Suprapubic skin (tissue), 4 donors: ENCODE measurements at regions not wholly inside any gene's neighbourhood (a gene's known extent, or its start where the extent isn't known, plus 50 kb on each side); places are given as distances from the start of the nearest gene placed in this dataset.

Experiments
- DNase-seq, 2 donors: peaks; one replicate each; pipeline ENCODE4 v3.0.0-alpha.2; 2019; ENCODE audit warnings: low spot score in 2 of 2
- H3K27ac ChIP-seq: fragments of 200-600 bp; sonication (generic); one replicate; pipeline ENCODE4 v1.5.1; 2019
- H3K27me3 ChIP-seq: fragments of 200-600 bp; sonication (generic); one replicate; pipeline ENCODE4 v1.5.1; 2019
- H3K36me3 ChIP-seq: fragments of 200-600 bp; sonication (generic); one replicate; pipeline ENCODE4 v1.5.1; 2019
- H3K4me1 ChIP-seq: fragments of 200-600 bp; sonication (generic); one replicate; pipeline ENCODE4 v1.5.1; 2019
- H3K4me3 ChIP-seq: fragments of 200-600 bp; sonication (generic); one replicate; pipeline ENCODE4 v1.5.1; 2019; ENCODE audit warnings: mild to moderate bottlenecking
- H3K9me3 ChIP-seq: fragments of 200-600 bp; sonication (generic); one replicate; pipeline ENCODE4 v1.5.1; 2019
- EP300 ChIP-seq: sonication (generic); formaldehyde crosslinking; IDR thresholded peaks from one replicate; pipeline ENCODE4 v1.6.1; 2017; ENCODE audit warnings: antibody characterized with exemption
- POLR2A ChIP-seq, 2 donors: fragments of 450-650 bp; IDR thresholded peaks; one replicate each; pipeline ENCODE4 v1.6.1; 2017; ENCODE audit warnings: antibody characterized with exemption in 2 of 2, mild to moderate bottlenecking in 2 of 2, moderate library complexity in 2 of 2
- POLR2AphosphoS5 ChIP-seq, 3 donors: sonication (generic); formaldehyde crosslinking; IDR thresholded peaks; one replicate each; pipeline ENCODE4 v1.6.1; 2017; ENCODE audit warnings: antibody characterized with exemption in 3 of 3
- WGBS: methylation state at CpG from one replicate; pipeline ENCODE4 v1.1.5; 2018; 5-methylcytosine and 5-hydroxymethylcytosine counted together
- TF ChIP-seq, protein P1 (sequence below), 2 donors: fragments of 200-600 bp in 1 of 2; fragments of 450-650 bp in 1 of 2; sonication (generic) in 1 of 2; IDR thresholded peaks; one replicate each; pipeline ENCODE4 v1.5.1; 2016 to 2019; ENCODE audit warnings: antibody characterized with exemption in 2 of 2, mild to moderate bottlenecking in 1 of 2, moderate library complexity in 1 of 2

DNA sequence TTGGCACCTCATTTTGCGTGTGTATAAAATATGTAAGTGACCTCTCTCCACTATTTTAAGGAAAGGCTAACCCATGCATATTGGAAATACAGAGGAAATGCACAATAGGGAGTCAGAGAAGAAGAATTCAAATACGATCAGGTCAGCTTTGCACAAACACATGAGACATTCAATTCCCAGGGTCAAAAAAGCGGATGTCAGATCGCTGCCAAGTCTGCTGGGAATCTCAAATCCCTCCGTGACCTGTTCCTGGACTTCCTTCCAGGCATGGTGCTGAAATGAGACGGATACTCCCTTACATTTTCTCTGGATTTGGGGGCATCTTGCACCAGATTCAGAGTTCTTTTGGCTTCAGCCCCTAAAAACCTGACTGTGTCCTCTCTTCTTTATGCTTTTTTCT, 91.9 kb upstream of the PRKCQ start:
- WGBS: 67% methylated on average over 6 of the region's 6 CpGs
- Histone ChIP-seq H3K27me3 (peaks cover 15% of the 10 kb centered on the region), H3K27ac (no peak overlapping the region), H3K36me3 (no peaks in the 10 kb centered on the region), H3K4me3 (no peak overlapping the region), H3K9me3 (no peaks in the 10 kb centered on the region), H3K4me1 (no peaks in the 10 kb centered on the region)
- no peak for DNase-seq
- TF ChIP-seq, protein P1, sequence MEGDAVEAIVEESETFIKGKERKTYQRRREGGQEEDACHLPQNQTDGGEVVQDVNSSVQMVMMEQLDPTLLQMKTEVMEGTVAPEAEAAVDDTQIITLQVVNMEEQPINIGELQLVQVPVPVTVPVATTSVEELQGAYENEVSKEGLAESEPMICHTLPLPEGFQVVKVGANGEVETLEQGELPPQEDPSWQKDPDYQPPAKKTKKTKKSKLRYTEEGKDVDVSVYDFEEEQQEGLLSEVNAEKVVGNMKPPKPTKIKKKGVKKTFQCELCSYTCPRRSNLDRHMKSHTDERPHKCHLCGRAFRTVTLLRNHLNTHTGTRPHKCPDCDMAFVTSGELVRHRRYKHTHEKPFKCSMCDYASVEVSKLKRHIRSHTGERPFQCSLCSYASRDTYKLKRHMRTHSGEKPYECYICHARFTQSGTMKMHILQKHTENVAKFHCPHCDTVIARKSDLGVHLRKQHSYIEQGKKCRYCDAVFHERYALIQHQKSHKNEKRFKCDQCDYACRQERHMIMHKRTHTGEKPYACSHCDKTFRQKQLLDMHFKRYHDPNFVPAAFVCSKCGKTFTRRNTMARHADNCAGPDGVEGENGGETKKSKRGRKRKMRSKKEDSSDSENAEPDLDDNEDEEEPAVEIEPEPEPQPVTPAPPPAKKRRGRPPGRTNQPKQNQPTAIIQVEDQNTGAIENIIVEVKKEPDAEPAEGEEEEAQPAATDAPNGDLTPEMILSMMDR (IDR thresholded peaks at IDR 0.05): no peak
- no peak for TF ChIP-seq EP300
- TF ChIP-seq POLR2A (IDR thresholded peaks at IDR 0.05): no peak

GRCh38 chr10:6669269-6669859, 89.3 kb upstream of the PRKCQ start:
- TF ChIP-seq POLR2A (IDR thresholded peaks at IDR 0.05) (no peak), EP300 (no peak)
- TF ChIP-seq, protein P1 (IDR thresholded peaks at IDR 0.05): peak in 1 of 2 donors; percentile 60
- H3K4me3 ChIP-seq: no peak overlapping the region

GRCh38 chr10:6667679-6668270, 87.7 kb upstream of the PRKCQ start:
- H3K36me3 ChIP-seq: no peaks in the 10 kb centered on the region
- H3K4me3 ChIP-seq: no peak overlapping the region
- no peak overlapping the region for H3K27ac ChIP-seq
- 38% methylated on average over 10 of the region's 10 CpGs for WGBS
- DNase-seq: no peak
- H3K27me3 ChIP-seq: peaks cover 18% of the 10 kb centered on the region
- TF ChIP-seq EP300 (no peak), POLR2AphosphoS5 (IDR thresholded peaks at IDR 0.05) (no peak)
- TF ChIP-seq, protein P1 (IDR thresholded peaks at IDR 0.05): peak in 1 of 2 donors; percentile 26
- H3K9me3 ChIP-seq: no peaks in the 10 kb centered on the region
- no peaks in the 10 kb centered on the region for H3K4me1 ChIP-seq

More at GRCh38 chr10:6669269-6669859, 89.3 kb upstream of the PRKCQ start:
- WGBS: 32% methylated on average over 5 of the region's 5 CpGs
- no peaks in the 10 kb centered on the region for H3K36me3 ChIP-seq
- no peak overlapping the region for H3K27ac ChIP-seq
- H3K27me3 ChIP-seq: peaks cover 18% of the 10 kb centered on the region
- no peak for DNase-seq
- H3K4me1 ChIP-seq: no peaks in the 10 kb centered on the region
- no peaks in the 10 kb centered on the region for H3K9me3 ChIP-seq

DNA sequence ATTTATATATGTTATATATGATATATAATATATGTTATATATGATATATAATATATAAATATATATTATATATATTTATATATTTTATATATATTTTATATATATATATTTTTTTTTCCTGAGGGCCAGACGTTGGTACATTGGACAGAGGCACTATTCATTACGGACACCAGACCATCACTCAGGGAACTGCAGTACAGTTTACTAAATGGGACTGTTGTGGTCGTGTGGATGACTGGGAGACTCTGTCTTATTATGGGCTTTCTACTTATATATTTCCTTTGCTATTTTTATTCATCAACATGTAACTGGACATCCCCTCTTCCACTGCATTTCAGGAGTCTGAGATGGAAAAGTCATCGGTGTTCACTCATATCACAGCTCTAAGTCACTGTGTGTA, 87.1 kb upstream of the PRKCQ start:
- Histone ChIP-seq H3K4me3 (no peak overlapping the region), H3K4me1 (no peaks in the 10 kb centered on the region), H3K27me3 (peaks cover 18% of the 10 kb centered on the region), H3K9me3 (no peaks in the 10 kb centered on the region), H3K27ac (no peak overlapping the region), H3K36me3 (no peaks in the 10 kb centered on the region)
- TF ChIP-seq, protein P1 (IDR thresholded peaks at IDR 0.05): no peak
- no peak for TF ChIP-seq EP300
- no peak for TF ChIP-seq POLR2A (IDR thresholded peaks at IDR 0.05)
- no peak for TF ChIP-seq POLR2AphosphoS5 (IDR thresholded peaks at IDR 0.05)
- no peak for DNase-seq
- 43% methylated on average over 4 of the region's 4 CpGs for WGBS

- no peaks in the 10 kb centered on the region for H3K36me3 ChIP-seq
- TF ChIP-seq POLR2A (IDR thresholded peaks at IDR 0.05): no peak
- TF ChIP-seq, protein P1 (IDR thresholded peaks at IDR 0.05): no peak
- TF ChIP-seq EP300: no peak
- TF ChIP-seq POLR2AphosphoS5 (IDR thresholded peaks at IDR 0.05): no peak
- no peak overlapping the region for H3K27ac ChIP-seq
- H3K27me3 ChIP-seq: peaks cover 18% of the 10 kb centered on the region
- H3K9me3 ChIP-seq: no peaks in the 10 kb centered on the region
- H3K4me1 ChIP-seq: no peaks in the 10 kb centered on the region
- H3K4me3 ChIP-seq: no peak overlapping the region
- DNase-seq: no peak
- WGBS: 43% methylated on average over 6 of the region's 6 CpGs
Observed at GRCh38 chr10:6665847-6666246, 85.8 kb upstream of the PRKCQ start.
